ENCODE measurements at regions not wholly inside any gene's neighbourhood (a gene's known extent, or its start where the extent isn't known, plus 50 kb on each side); places are given as distances from the start of the nearest gene placed in this dataset.

DNA sequence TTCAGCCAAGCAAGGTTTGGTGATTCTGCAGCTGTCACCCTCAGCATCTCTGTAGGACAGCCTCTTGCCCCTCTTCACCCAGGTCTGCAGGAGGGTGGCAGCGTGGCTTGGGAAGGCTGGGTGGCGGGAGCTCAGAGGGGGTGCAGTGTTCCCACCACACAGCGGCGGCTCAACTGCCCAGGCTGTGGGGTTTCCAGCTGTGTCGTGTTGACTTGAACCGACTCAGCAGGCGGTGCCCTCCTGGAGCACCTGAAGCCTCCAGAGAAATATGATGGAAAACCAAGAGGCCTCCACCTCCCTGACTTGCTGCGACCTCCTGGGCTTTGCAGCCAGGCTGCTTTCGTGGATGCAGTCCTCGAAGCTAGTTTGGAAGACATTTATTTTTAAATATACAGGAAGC is 68.0 kb upstream of the KLF6 start:
- Histone ChIP-seq H3K9me3 (ENCODE audit: low read length) (no peaks in the 10 kb centered on the region), H3K4me2 (ENCODE audit: low read length) (peak overlapping the region; percentile 19; the same call in 1 of the 2 replicates)

DNA sequence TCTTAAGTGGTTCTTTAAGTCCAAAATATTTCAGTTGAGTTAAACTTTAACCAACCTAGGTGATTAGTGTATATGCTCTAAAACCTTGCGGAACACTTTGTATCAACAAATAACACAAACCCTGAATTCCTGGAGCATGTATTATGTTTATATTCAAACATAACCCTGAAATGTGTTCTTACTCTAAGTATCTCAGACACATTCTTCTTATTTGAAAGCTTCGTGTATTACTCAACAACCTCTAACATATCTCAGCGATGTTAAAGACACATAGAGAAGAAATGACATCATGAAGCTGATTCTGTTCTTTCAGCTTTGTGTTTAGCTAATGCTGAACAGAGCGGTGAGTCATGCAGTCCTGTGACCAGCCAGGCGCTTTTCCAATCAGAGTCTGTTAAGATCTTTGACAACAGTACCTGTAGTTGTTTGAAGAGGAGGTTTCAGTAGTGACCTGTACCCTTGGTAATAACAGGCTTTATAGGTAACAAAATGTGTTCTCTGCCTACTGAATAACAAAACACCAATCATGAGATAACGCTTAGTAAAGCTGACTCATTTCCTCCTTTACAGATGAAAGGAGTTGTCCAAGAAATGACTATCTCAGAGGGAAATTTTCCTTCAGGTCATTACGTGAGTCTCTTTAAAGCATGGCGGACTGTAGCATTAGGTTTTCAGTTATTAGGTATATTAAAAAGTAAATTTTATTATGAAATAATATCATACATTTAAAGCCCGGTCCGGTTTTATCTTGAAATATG is 67.3 kb upstream of the KLF6 start:
- Histone ChIP-seq H4K20me1 (ENCODE audit: low read length) (no peaks in the 10 kb centered on the region), H3K9ac (ENCODE audit: low read length) (peak overlapping the region; percentile 65), H3K9me2 (replicated peaks; ENCODE audit: low read length) (no peaks in the 10 kb centered on the region), H3K27me3 (ENCODE audit: low read length) (no peaks in the 10 kb centered on the region), H3F3A (ENCODE audit: low read length, unreplicated experiment) (peaks cover 7% of the 10 kb centered on the region), H3K79me2 (ENCODE audit: low read length) (no peaks in the 10 kb centered on the region), H3K36me3 (ENCODE audit: low read depth, low read length) (no peaks in the 10 kb centered on the region), H3K4me2 (ENCODE audit: low read length) (peak overlapping the region; percentile 59), H3K4me3 (ENCODE audit: low read length) (peak overlapping the region; percentile 5; the same call in 1 of the 2 replicates), H3K27ac (ENCODE audit: low read length) (peak overlapping the region; percentile 91), H3K4me1 (ENCODE audit: insufficient read depth, low read length) (peaks cover 51% of the 10 kb centered on the region), H3K9me3 (ENCODE audit: low read length) (no peaks in the 10 kb centered on the region), H2AFZ (ENCODE audit: low read length) (no peak overlapping the region)
- TF ChIP-seq, protein P1, sequence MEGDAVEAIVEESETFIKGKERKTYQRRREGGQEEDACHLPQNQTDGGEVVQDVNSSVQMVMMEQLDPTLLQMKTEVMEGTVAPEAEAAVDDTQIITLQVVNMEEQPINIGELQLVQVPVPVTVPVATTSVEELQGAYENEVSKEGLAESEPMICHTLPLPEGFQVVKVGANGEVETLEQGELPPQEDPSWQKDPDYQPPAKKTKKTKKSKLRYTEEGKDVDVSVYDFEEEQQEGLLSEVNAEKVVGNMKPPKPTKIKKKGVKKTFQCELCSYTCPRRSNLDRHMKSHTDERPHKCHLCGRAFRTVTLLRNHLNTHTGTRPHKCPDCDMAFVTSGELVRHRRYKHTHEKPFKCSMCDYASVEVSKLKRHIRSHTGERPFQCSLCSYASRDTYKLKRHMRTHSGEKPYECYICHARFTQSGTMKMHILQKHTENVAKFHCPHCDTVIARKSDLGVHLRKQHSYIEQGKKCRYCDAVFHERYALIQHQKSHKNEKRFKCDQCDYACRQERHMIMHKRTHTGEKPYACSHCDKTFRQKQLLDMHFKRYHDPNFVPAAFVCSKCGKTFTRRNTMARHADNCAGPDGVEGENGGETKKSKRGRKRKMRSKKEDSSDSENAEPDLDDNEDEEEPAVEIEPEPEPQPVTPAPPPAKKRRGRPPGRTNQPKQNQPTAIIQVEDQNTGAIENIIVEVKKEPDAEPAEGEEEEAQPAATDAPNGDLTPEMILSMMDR (conservative IDR thresholded peaks at IDR 0.05; ENCODE audit: low read depth, low read length) = no peak
- TF ChIP-seq EZH2phosphoT487 (IDR thresholded peaks at IDR 0.05; ENCODE audit: borderline replicate concordance, low read length) (no peak), EZH2 (IDR thresholded peaks at IDR 0.05; ENCODE audit: low read length, unreplicated experiment) (no peak)
- ATAC-seq = peak; percentile 86
- POLR2A ChIA-PET (ENCODE audit: unreplicated experiment) = interaction anchor here (0.5 to 2.2 kb wide), 10 partner anchors 9 to 819 kb away, joined by 3 to 11 read pairs (median 4); partner anchors contain the start of gene KLF6
- CTCF ChIA-PET = interaction anchor here (0.6 kb wide), 2 partner anchors 35 to 43 kb away, joined by 3 to 6 read pairs; no protein-coding TSS in a partner anchor
- intact Hi-C loops (cut with micrococcal nuclease) = loop anchor here (1.0 to 5.0 kb wide), 7 partner anchors 24 to 874 kb away; partner anchors contain the start of gene KLF6
- peak; percentile 94 for DNase-seq
- BruUV-seq (replicated peaks) = TSS peak; percentile 73

More for the DNA sequence above, 68.0 kb upstream of the KLF6 start:
- no peaks in the 10 kb centered on the region for H4K20me1 ChIP-seq (ENCODE audit: low read length)
- CTCF ChIA-PET = interaction anchor here (0.6 kb wide), 1 partner anchor 36 kb away, joined by 3 read pairs; no protein-coding TSS in a partner anchor
- H3K4me1 ChIP-seq (ENCODE audit: insufficient read depth, low read length) = peaks cover 49% of the 10 kb centered on the region
- peaks cover 7% of the 10 kb centered on the region for H3F3A ChIP-seq (ENCODE audit: low read length, unreplicated experiment)
- ATAC-seq (no peak), DNase-seq (no peak)
- no peaks in the 10 kb centered on the region for H3K36me3 ChIP-seq (ENCODE audit: low read depth, low read length)
- H3K9me2 ChIP-seq (replicated peaks; ENCODE audit: low read length) = no peaks in the 10 kb centered on the region
- no peak overlapping the region for H2AFZ ChIP-seq (ENCODE audit: low read length)
- H3K79me2 ChIP-seq (ENCODE audit: low read length) = no peaks in the 10 kb centered on the region
- H3K9ac ChIP-seq (ENCODE audit: low read length) = peak overlapping the region; percentile 54
- H3K27ac ChIP-seq (ENCODE audit: low read length) = peak overlapping the region; percentile 91
- BruUV-seq (replicated peaks) = no TSS peak
- POLR2A ChIA-PET (ENCODE audit: unreplicated experiment) = interaction anchor here (0.5 to 2.2 kb wide), 4 partner anchors 10 to 669 kb away, joined by 3 to 11 read pairs (median 4); partner anchors contain the start of gene KLF6
- TF ChIP-seq EZH2 (IDR thresholded peaks at IDR 0.05; ENCODE audit: low read length, unreplicated experiment) (no peak), EZH2phosphoT487 (IDR thresholded peaks at IDR 0.05; ENCODE audit: borderline replicate concordance, low read length) (no peak)
- TF ChIP-seq, protein P1 (conservative IDR thresholded peaks at IDR 0.05; ENCODE audit: low read depth, low read length) = no peak
- no peaks in the 10 kb centered on the region for H3K27me3 ChIP-seq (ENCODE audit: low read length)
- intact Hi-C loops (cut with micrococcal nuclease) = loop anchor here (2.0 to 5.0 kb wide), 3 partner anchors 24 to 84 kb away; no protein-coding TSS in a partner anchor
- no peak overlapping the region for H3K4me3 ChIP-seq (ENCODE audit: low read length)

Measured in PC-3 (cell line).